ENCODE measurements at regions not wholly inside any gene's neighbourhood (a gene's known extent, or its start where the extent isn't known, plus 50 kb on each side); places are given as distances from the start of the nearest gene placed in this dataset.

DNA sequence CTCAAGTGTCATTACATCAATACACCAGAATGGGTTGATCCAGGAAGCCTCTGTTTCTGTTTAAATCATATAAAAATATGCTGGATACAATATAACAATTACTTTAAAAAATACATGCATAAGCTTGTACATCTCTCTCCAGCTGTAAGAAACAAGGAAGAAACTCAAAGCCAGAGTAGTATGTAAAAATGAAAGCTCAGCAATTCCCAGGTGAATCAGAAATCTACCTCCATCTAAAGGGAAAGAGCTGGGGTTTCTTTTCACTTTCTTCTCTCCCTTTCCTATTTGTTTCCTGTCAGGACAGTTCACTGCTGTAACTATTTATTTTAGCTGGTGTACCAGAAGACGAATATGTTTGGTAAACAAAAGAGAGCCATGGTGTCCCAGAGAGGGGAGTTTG is 301.0 kb upstream of the C1orf87 start:
- Histone ChIP-seq H3K79me1 (ENCODE audit: low read depth, low read length) (no peaks in the 10 kb centered on the region), H3K4me2 (ENCODE audit: insufficient read depth in 1 of 2, low read depth in 2 of 2, low read length in 2 of 2) (no peak overlapping the region), H2BK5ac (ENCODE audit: low read depth, low read length) (no peak overlapping the region), H3K27me3 (replicated peaks in 1 of 4; ENCODE audit: control insufficient read depth in 3 of 4, extremely low read depth in 1 of 4, insufficient read depth in 3 of 4, low read length in 3 of 4) (no peaks in the 10 kb centered on the region), H4K20me1 (replicated peaks in 1 of 2; ENCODE audit: control insufficient read depth in 1 of 2, insufficient read depth in 2 of 2, low read length in 2 of 2) (no peaks in the 10 kb centered on the region), H2AK5ac (ENCODE audit: low read depth, low read length) (no peak overlapping the region), H4K91ac (replicated peaks; ENCODE audit: insufficient read length, low read length) (no peak overlapping the region), H3K79me2 (ENCODE audit: control insufficient read depth in 1 of 2, insufficient read depth in 2 of 2, low read length in 2 of 2) (no peaks in the 10 kb centered on the region), H2BK120ac (replicated peaks; ENCODE audit: low read depth, low read length) (no peak overlapping the region), H3K9me3 (ENCODE audit: insufficient read depth in 2 of 2, low read depth in 1 of 2, low read length in 1 of 2) (peaks cover 0 to 3% of the 10 kb centered on the region in 2 experiments; a peak in 1 of 4 replicates), H3K23ac (ENCODE audit: insufficient read length) (no peak overlapping the region), H3K4ac (replicated peaks; ENCODE audit: insufficient read length, low read depth, low read length) (no peak overlapping the region), H3K14ac (ENCODE audit: insufficient read length) (no peak overlapping the region), H3K9ac (replicated peaks in 1 of 4; ENCODE audit: extremely low read depth in 1 of 4, low read depth in 3 of 4, low read length in 3 of 4) (no peak overlapping the region), H3K27ac (ENCODE audit: low read depth, low read length) (no peak overlapping the region), H2BK20ac (ENCODE audit: low read length) (no peak overlapping the region), H3K56ac (replicated peaks; ENCODE audit: insufficient read length, low read depth, low read length) (no peak overlapping the region), H3K4me1 (replicated peaks in 1 of 4; ENCODE audit: control insufficient read depth in 3 of 4, insufficient read depth in 4 of 4, low read length in 3 of 4) (no peaks in the 10 kb centered on the region), H4K8ac (ENCODE audit: extremely low read depth, insufficient read depth, low read length) (no peak overlapping the region), H2AFZ (ENCODE audit: low read length) (no peak overlapping the region), H3K36me3 (ENCODE audit: control insufficient read depth in 2 of 4, insufficient read depth in 4 of 4, low read length in 3 of 4) (no peaks in the 10 kb centered on the region), H2BK15ac (ENCODE audit: low read length) (no peak overlapping the region), H3K18ac (ENCODE audit: extremely low read depth, low read length) (no peak overlapping the region), H4K5ac (ENCODE audit: insufficient read length, low read depth, low read length) (no peak overlapping the region), H3K23me2 (ENCODE audit: low read depth, low read length) (no peaks in the 10 kb centered on the region), H2BK12ac (ENCODE audit: low read depth, low read length) (no peak overlapping the region), H3K4me3 (ENCODE audit: extremely low read depth in 1 of 4, insufficient read depth in 2 of 4, low read depth in 3 of 4, low read length in 4 of 4) (no peak overlapping the region)
- DNase-seq (ENCODE audit: low read depth in 1 of 2, low spot score in 2 of 2) (no peak), FAIRE-seq (no peak)
- 75% methylated on average over 1 of the region's 1 CpG; no CpG with 5 or more reads in 1 of the 2 experiments for WGBS, 2 experiments (ENCODE audit: extremely low coverage in 1 of 2, insufficient coverage in 1 of 2, insufficient read length in 1 of 2, insufficient replicate concordance in 2 of 2, low coverage in 1 of 2, low lambda C conversion rate in 2 of 2, missing lambda C conversion rate in 1 of 2)
- POLR2A ChIA-PET (ENCODE audit: partially characterized antibody), result no interaction called here
- TF ChIP-seq MAFK (IDR thresholded peaks at IDR 0.05; ENCODE audit: low read depth, low read length), result no peak; the same call in 1 of the 2 replicates
- TF ChIP-seq RBBP5 (IDR thresholded peaks at IDR 0.05; ENCODE audit: borderline replicate concordance, low read depth, low read length), result no peak
- no peak for TF ChIP-seq SP1 (IDR thresholded peaks at IDR 0.05; ENCODE audit: low read depth, low read length)
- TF ChIP-seq TBP (IDR thresholded peaks at IDR 0.05; ENCODE audit: low read depth, low read length), result no peak
- TF ChIP-seq JUND (IDR thresholded peaks at IDR 0.05; ENCODE audit: low read length), result no peak
- TF ChIP-seq BACH1 (IDR thresholded peaks at IDR 0.05; ENCODE audit: low read length), result no peak
- TF ChIP-seq TEAD4 (IDR thresholded peaks at IDR 0.05; ENCODE audit: low read depth, low read length), result no peak
- CTCF ChIA-PET (ENCODE audit: partially characterized antibody), result no interaction called here
